ENCODE measurements at regions not wholly inside any gene's neighbourhood (a gene's known extent, or its start where the extent isn't known, plus 50 kb on each side); places are given as distances from the start of the nearest gene placed in this dataset.

DNA sequence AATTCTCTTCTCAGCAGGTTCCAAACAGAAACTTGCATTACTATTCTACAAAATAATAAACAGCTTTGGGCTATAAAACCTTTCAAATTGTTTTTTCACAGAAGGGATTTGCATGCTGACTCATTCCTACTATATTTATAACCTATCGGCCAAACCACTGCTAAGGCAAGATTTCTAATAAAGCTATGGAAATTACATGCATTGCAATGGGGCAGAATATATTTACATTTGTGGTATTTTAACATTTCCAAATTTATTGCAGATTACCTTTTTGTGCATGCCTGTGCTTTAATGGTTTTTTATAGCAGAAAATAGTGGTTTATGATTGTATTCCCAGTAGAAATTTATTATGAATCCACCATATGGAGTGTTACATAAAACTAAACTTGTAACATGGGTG is 69.0 kb upstream of the NPVF start:
- FAIRE-seq = no peak
- no peak for TF ChIP-seq SPI1 (IDR thresholded peaks at IDR 0.05; ENCODE audit: low read depth, low read length)
- no peak for TF ChIP-seq POLR2A (IDR thresholded peaks at IDR 0.05; ENCODE audit: low read depth, low read length)
- TF ChIP-seq PAX5 (IDR thresholded peaks at IDR 0.05; ENCODE audit: insufficient read depth, low read length, severe bottlenecking) = no peak
- no peak for TF ChIP-seq POLR2AphosphoS5 (IDR thresholded peaks at IDR 0.05; ENCODE audit: low read depth, low read length)
- no peak for TF ChIP-seq POU2F2 (IDR thresholded peaks at IDR 0.05; ENCODE audit: low read depth, low read length)
- TF ChIP-seq TAF1 (IDR thresholded peaks at IDR 0.05; ENCODE audit: low read depth, low read length) = no peak

GRCh38 chr7:25303281-25304181 is 75.2 kb upstream of the NPVF start:
- TF ChIP-seq SPI1 (IDR thresholded peaks at IDR 0.05; ENCODE audit: low read depth, low read length) (no peak), POLR2A (IDR thresholded peaks at IDR 0.05; ENCODE audit: low read depth, low read length) (no peak), POLR2AphosphoS5 (IDR thresholded peaks at IDR 0.05; ENCODE audit: low read depth, low read length) (no peak), TAF1 (IDR thresholded peaks at IDR 0.05; ENCODE audit: low read depth, low read length) (no peak), POU2F2 (IDR thresholded peaks at IDR 0.05; ENCODE audit: low read depth, low read length) (no peak), PAX5 (IDR thresholded peaks at IDR 0.05; ENCODE audit: insufficient read depth, low read length, severe bottlenecking) (no peak)
- FAIRE-seq (no peak), DNase-seq (ENCODE audit: insufficient read length, low spot score) (no peak)

More for the DNA sequence above, 69.0 kb upstream of the NPVF start:
- no peak for DNase-seq (ENCODE audit: insufficient read length, low spot score)

GRCh38 chr7:25304691-25305090 is 76.4 kb upstream of the NPVF start:
- no peak for FAIRE-seq
- TF ChIP-seq POU2F2 (IDR thresholded peaks at IDR 0.05; ENCODE audit: low read depth, low read length) (no peak), SPI1 (IDR thresholded peaks at IDR 0.05; ENCODE audit: low read depth, low read length) (no peak), TAF1 (IDR thresholded peaks at IDR 0.05; ENCODE audit: low read depth, low read length) (no peak), POLR2A (IDR thresholded peaks at IDR 0.05; ENCODE audit: low read depth, low read length) (no peak), PAX5 (IDR thresholded peaks at IDR 0.05; ENCODE audit: insufficient read depth, low read length, severe bottlenecking) (no peak), POLR2AphosphoS5 (IDR thresholded peaks at IDR 0.05; ENCODE audit: low read depth, low read length) (no peak)
- no peak for DNase-seq (ENCODE audit: insufficient read length, low spot score)

DNA sequence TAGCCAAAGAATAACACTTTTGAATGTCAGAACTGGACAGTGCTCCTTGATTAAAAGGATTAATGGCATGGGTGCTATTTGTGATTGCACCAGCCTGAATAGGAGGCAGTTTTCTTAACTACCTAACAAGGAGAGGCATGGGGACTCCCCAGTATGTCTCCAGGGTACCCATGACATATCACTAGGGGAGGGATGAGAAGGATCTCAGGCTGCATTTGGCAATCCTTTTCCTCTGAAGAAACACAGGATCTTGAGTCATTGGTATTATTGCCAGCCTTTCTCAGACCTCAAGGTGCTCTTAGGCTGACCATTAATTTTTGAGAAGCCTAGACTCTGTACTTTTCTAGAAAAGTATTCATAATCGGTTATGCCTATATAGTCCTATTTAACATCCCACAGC is 77.5 kb upstream of the NPVF start:
- FAIRE-seq = no peak
- no peak for DNase-seq (ENCODE audit: insufficient read length, low spot score)
- TF ChIP-seq POLR2AphosphoS5 (IDR thresholded peaks at IDR 0.05; ENCODE audit: low read depth, low read length) = no peak
- TF ChIP-seq POLR2A (IDR thresholded peaks at IDR 0.05; ENCODE audit: low read depth, low read length) = no peak
- TF ChIP-seq SPI1 (IDR thresholded peaks at IDR 0.05; ENCODE audit: low read depth, low read length) = no peak
- no peak for TF ChIP-seq PAX5 (IDR thresholded peaks at IDR 0.05; ENCODE audit: insufficient read depth, low read length, severe bottlenecking)
- TF ChIP-seq TAF1 (IDR thresholded peaks at IDR 0.05; ENCODE audit: low read depth, low read length) = no peak
- no peak for TF ChIP-seq POU2F2 (IDR thresholded peaks at IDR 0.05; ENCODE audit: low read depth, low read length)

GRCh38 chr7:25307624-25308023 is 79.3 kb upstream of the NPVF start:
- no peak for FAIRE-seq
- no peak for DNase-seq (ENCODE audit: insufficient read length, low spot score)

GRCh38 chr7:25308246-25308645 is 80.0 kb upstream of the NPVF start:
- TF ChIP-seq POLR2A (IDR thresholded peaks at IDR 0.05; ENCODE audit: low read depth, low read length) (no peak), TAF1 (IDR thresholded peaks at IDR 0.05; ENCODE audit: low read depth, low read length) (no peak), SPI1 (IDR thresholded peaks at IDR 0.05; ENCODE audit: low read depth, low read length) (no peak), POU2F2 (IDR thresholded peaks at IDR 0.05; ENCODE audit: low read depth, low read length) (no peak), POLR2AphosphoS5 (IDR thresholded peaks at IDR 0.05; ENCODE audit: low read depth, low read length) (no peak), PAX5 (IDR thresholded peaks at IDR 0.05; ENCODE audit: insufficient read depth, low read length, severe bottlenecking) (no peak)
- FAIRE-seq (no peak), DNase-seq (ENCODE audit: insufficient read length, low spot score) (no peak)

More at GRCh38 chr7:25307624-25308023, 79.3 kb upstream of the NPVF start:
- TF ChIP-seq PAX5 (IDR thresholded peaks at IDR 0.05; ENCODE audit: insufficient read depth, low read length, severe bottlenecking) (no peak), POLR2A (IDR thresholded peaks at IDR 0.05; ENCODE audit: low read depth, low read length) (no peak), POLR2AphosphoS5 (IDR thresholded peaks at IDR 0.05; ENCODE audit: low read depth, low read length) (no peak), TAF1 (IDR thresholded peaks at IDR 0.05; ENCODE audit: low read depth, low read length) (no peak)

GRCh38 chr7:25308906-25309705 is 80.8 kb upstream of the NPVF start:
- DNase-seq (ENCODE audit: insufficient read length, low spot score) (no peak), FAIRE-seq (no peak)
- TF ChIP-seq SPI1 (IDR thresholded peaks at IDR 0.05; ENCODE audit: low read depth, low read length) = no peak
- TF ChIP-seq PAX5 (IDR thresholded peaks at IDR 0.05; ENCODE audit: insufficient read depth, low read length, severe bottlenecking) = no peak
- TF ChIP-seq TAF1 (IDR thresholded peaks at IDR 0.05; ENCODE audit: low read depth, low read length) = no peak
- TF ChIP-seq POLR2AphosphoS5 (IDR thresholded peaks at IDR 0.05; ENCODE audit: low read depth, low read length) = no peak
- no peak for TF ChIP-seq POLR2A (IDR thresholded peaks at IDR 0.05; ENCODE audit: low read depth, low read length)
- no peak for TF ChIP-seq POU2F2 (IDR thresholded peaks at IDR 0.05; ENCODE audit: low read depth, low read length)

DNA sequence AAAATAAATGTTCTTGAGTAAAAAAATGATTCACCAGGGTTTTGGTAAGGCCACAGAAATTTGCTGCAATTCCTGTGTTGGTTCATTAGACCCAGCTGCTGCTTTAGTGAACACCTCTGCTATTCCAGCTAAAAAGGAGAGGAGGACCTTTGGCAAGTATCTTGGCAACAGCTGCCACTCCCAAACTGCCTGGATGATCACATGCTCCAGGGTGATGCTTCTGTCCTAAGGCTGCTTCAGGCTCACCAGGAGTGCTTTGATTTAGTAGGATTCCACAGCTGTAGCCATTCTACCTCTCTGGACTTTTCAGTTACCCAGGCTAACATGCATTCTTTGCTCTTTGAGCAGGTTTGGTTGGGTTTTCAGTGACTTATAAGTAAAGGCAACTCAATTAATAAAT is 82.6 kb upstream of the NPVF start:
- TF ChIP-seq POLR2AphosphoS5 (IDR thresholded peaks at IDR 0.05; ENCODE audit: low read depth, low read length) (no peak), POLR2A (IDR thresholded peaks at IDR 0.05; ENCODE audit: low read depth, low read length) (no peak)
- DNase-seq (ENCODE audit: insufficient read length, low spot score) (no peak), FAIRE-seq (no peak)

DNA sequence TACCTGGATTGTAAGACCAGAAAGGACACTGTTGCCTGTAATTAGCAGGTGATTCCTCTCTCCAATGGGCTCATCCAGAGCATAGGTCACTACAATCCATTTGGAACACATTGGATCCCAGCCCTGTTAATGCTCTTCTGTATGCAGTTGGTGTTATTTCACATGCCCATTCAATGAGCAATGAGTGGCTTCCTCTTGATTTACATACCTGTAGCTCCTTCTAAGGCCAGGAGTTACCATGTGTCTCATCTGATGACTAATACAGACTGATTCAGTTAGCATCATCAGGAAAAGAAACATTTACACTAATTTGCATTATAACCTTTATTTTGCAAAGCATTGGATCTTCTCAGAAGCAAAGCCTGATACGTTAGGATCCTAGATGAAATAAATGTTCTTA is 83.1 kb upstream of the NPVF start:
- DNase-seq (ENCODE audit: insufficient read length, low spot score) (no peak), FAIRE-seq (no peak)
- TF ChIP-seq SPI1 (IDR thresholded peaks at IDR 0.05; ENCODE audit: low read depth, low read length) (no peak), PAX5 (IDR thresholded peaks at IDR 0.05; ENCODE audit: insufficient read depth, low read length, severe bottlenecking) (no peak), POU2F2 (IDR thresholded peaks at IDR 0.05; ENCODE audit: low read depth, low read length) (no peak), POLR2AphosphoS5 (IDR thresholded peaks at IDR 0.05; ENCODE audit: low read depth, low read length) (no peak), TAF1 (IDR thresholded peaks at IDR 0.05; ENCODE audit: low read depth, low read length) (no peak), POLR2A (IDR thresholded peaks at IDR 0.05; ENCODE audit: low read depth, low read length) (no peak)
